NT2/D1 (cell line): ENCODE measurements at regions not wholly inside any gene's neighbourhood (a gene's known extent, or its start where the extent isn't known, plus 50 kb on each side); places are given as distances from the start of the nearest gene placed in this dataset.

Experiments used
- DNase-seq: peaks from one replicate; pipeline ENCODE4 v3.0.0-alpha.2; 2011; ENCODE audit warnings: low read depth, low spot score
- H3K27me3 ChIP-seq: 2 replicates; pipeline ENCODE4 v1.6.0; 2011; ENCODE audit warnings: mild to moderate bottlenecking; ENCODE audit not compliant: insufficient read length, insufficient read depth
- H3K36me3 ChIP-seq: 2 replicates; pipeline ENCODE4 v1.6.1; 2011; ENCODE audit warnings: mild to moderate bottlenecking, low read length, mixed read lengths; ENCODE audit not compliant: insufficient read depth, insufficient read length
- H3K4me1 ChIP-seq: 2 replicates; pipeline ENCODE4 v1.5.1; 2011; ENCODE audit not compliant: insufficient read depth, insufficient read length
- H3K4me3 ChIP-seq: 2 replicates; pipeline ENCODE4 v1.5.1; 2011; ENCODE audit warnings: low read depth; ENCODE audit not compliant: insufficient read length
- H3K9ac ChIP-seq: 2 replicates; pipeline ENCODE4 v1.6.0; 2011; ENCODE audit warnings: low read depth; ENCODE audit not compliant: insufficient read length
- H3K9me3 ChIP-seq: 2 replicates; pipeline ENCODE4 v1.5.1; 2011; ENCODE audit warnings: mild to moderate bottlenecking, low read length; ENCODE audit not compliant: insufficient read depth
- SUZ12 ChIP-seq: IDR thresholded peaks from 2 replicates; pipeline ENCODE4 v1.6.1; 2011; ENCODE audit not compliant: insufficient read length, insufficient read depth; ENCODE audit errors: extremely low read depth
- YY1 ChIP-seq: IDR thresholded peaks from 2 replicates; pipeline ENCODE4 v1.6.1; 2011; ENCODE audit not compliant: insufficient read length, insufficient read depth
- ZNF274 ChIP-seq: IDR thresholded peaks from 2 replicates; pipeline ENCODE4 v1.6.1; 2011; ENCODE audit warnings: mild to moderate bottlenecking, low read depth, low read length

- TF ChIP-seq YY1: no peak
- no peak overlapping the region for H3K4me3 ChIP-seq
- peaks cover 5% of the 10 kb centered on the region; the same call in 1 of the 2 replicates for H3K9me3 ChIP-seq
- no peak overlapping the region for H3K9ac ChIP-seq
- no peaks in the 10 kb centered on the region for H3K36me3 ChIP-seq
- no peaks in the 10 kb centered on the region for H3K4me1 ChIP-seq
- no peaks in the 10 kb centered on the region for H3K27me3 ChIP-seq
- DNase-seq: no peak
Measured at GRCh38 chr6:113653275-113653674, 203.9 kb upstream of the MARCKS start.

DNA sequence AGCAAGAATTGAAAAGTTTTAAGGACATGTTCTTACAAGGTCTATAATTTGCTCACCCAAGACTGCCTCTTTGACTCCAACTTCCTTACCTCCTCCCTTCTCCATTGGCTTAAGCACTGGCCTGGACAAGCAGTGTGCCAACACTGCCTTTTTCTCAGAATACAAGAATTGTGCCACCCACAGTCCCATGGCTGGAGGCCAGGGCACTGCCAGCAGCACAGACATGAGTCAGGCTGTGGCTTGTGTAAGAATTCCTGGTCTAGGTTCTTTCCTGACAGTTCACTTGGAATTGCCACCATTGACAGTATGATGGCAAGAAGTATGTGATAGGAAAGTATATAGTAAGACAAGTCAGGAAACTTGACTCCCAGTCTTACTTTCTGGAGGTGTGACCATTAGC is 202.7 kb upstream of the MARCKS start:
- no peak overlapping the region for H3K4me3 ChIP-seq
- H3K27me3 ChIP-seq: no peaks in the 10 kb centered on the region
- DNase-seq: no peak
- TF ChIP-seq SUZ12 (no peak), YY1 (no peak), ZNF274 (no peak)
- no peaks in the 10 kb centered on the region for H3K36me3 ChIP-seq
- H3K9me3 ChIP-seq: peaks cover 5% of the 10 kb centered on the region; the same call in 1 of the 2 replicates
- H3K4me1 ChIP-seq: no peaks in the 10 kb centered on the region
- no peak overlapping the region for H3K9ac ChIP-seq

- Histone ChIP-seq H3K4me1 (no peaks in the 10 kb centered on the region), H3K9me3 (peaks cover 5% of the 10 kb centered on the region; the same call in 1 of the 2 replicates), H3K27me3 (no peaks in the 10 kb centered on the region), H3K9ac (no peak overlapping the region), H3K36me3 (no peaks in the 10 kb centered on the region), H3K4me3 (no peak overlapping the region)
- TF ChIP-seq ZNF274: no peak
- TF ChIP-seq YY1: no peak
- no peak for TF ChIP-seq SUZ12
- DNase-seq: no peak
Measured at GRCh38 chr6:113655761-113656160, 201.4 kb upstream of the MARCKS start.

- TF ChIP-seq ZNF274 (no peak), SUZ12 (no peak), YY1 (no peak)
- no peaks in the 10 kb centered on the region for H3K4me1 ChIP-seq
- H3K4me3 ChIP-seq: no peak overlapping the region
- no peak overlapping the region for H3K9ac ChIP-seq
- no peaks in the 10 kb centered on the region for H3K9me3 ChIP-seq
- DNase-seq: no peak
- H3K36me3 ChIP-seq: no peaks in the 10 kb centered on the region
- H3K27me3 ChIP-seq: no peaks in the 10 kb centered on the region
Measured at GRCh38 chr6:113659762-113660404, 197.3 kb upstream of the MARCKS start.

DNA sequence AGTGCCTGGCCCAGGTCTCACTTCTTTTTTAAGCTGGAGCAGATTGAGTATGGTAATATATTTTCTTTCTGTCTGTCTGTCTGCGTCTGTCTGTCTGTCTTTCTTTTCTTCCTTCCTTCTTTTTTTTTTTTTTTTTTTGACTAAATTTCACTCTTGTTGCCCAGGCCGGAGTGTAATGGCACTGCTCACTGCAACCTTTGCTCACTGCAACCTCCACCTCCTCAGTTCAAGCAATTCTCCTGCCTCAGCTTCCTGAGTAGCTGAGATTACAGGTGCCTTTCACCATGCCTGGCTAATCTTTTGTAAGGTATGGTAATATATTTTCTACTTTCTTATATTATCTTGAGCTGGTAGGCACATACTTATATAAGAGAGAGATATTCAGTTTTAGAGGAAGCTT is 196.3 kb upstream of the MARCKS start:
- Histone ChIP-seq H3K9ac (no peak overlapping the region), H3K36me3 (no peaks in the 10 kb centered on the region), H3K4me3 (no peak overlapping the region), H3K27me3 (no peaks in the 10 kb centered on the region), H3K9me3 (no peaks in the 10 kb centered on the region), H3K4me1 (no peaks in the 10 kb centered on the region)
- TF ChIP-seq ZNF274: no peak
- TF ChIP-seq YY1: no peak
- no peak for TF ChIP-seq SUZ12
- DNase-seq: no peak

DNA sequence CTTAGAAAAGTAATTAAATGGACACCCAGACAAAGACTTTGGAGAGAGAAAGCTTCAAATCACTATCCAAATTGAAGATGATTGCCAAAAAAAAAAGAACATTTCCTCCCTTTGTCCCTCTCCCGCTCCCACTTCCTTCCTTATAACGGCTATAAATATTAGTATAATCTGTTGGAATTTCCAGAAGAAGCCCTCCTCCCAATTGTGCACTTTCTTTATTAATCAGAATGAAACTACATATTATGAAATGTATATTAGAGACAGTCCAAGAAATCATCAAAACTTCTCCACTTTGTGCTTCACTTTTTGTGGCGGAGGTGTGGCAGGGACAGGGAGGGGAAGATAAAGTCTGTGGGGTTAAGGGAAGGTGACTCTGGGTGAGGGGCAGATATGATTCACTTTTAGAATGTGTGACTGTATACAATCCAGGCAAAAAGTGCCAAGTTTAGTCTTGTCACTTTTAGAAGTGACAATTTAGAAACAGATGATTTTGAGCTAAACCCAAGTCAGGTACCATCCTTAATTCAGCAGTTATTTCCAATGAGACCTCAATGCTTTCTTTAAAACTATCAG is 195.0 kb upstream of the MARCKS start:
- H3K4me3 ChIP-seq: no peak overlapping the region
- no peaks in the 10 kb centered on the region for H3K36me3 ChIP-seq
- no peak overlapping the region for H3K9ac ChIP-seq
- no peaks in the 10 kb centered on the region for H3K4me1 ChIP-seq
- TF ChIP-seq SUZ12: no peak
- TF ChIP-seq ZNF274: no peak
- no peak for TF ChIP-seq YY1
- H3K9me3 ChIP-seq: no peaks in the 10 kb centered on the region
- no peaks in the 10 kb centered on the region for H3K27me3 ChIP-seq
- DNase-seq: no peak

DNA sequence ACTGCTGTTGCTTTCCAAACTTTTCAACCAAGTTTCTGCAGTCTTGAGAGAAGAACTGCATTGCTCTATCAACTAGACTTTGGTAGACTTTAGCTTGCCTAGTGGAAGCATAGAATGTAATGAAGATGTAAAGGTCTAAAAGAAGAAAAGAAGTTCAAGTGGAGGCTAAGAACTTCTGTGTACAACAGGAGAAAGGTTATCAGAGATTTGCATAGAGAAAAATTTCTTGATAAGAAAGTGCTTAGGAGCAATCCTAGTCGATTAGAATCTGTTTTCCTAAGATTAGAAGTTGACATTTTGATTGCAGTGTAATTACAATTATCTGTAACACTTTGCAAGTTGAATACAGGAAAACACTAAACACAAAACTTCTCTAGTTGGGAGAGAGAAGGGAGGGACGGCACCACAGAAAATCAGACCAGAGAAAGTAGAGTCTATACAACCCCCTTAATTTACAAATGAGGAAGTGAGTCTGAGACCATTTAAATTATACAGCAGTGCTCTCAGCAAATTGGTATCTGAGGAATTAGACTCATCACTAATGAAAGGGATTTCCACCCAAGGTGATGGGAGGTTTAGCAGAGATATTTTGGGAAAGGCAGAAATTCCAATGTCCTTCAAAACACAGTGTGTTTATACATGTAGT is 194.3 kb upstream of the MARCKS start:
- Histone ChIP-seq H3K4me1 (no peaks in the 10 kb centered on the region), H3K4me3 (no peak overlapping the region), H3K36me3 (no peaks in the 10 kb centered on the region), H3K9ac (no peak overlapping the region), H3K27me3 (no peaks in the 10 kb centered on the region), H3K9me3 (no peaks in the 10 kb centered on the region)
- DNase-seq: no peak
- TF ChIP-seq SUZ12: no peak
- TF ChIP-seq ZNF274: no peak
- no peak for TF ChIP-seq YY1
